GM21423 (cell line): ENCODE measurements at regions not wholly inside any gene's neighbourhood (a gene's known extent, or its start where the extent isn't known, plus 50 kb on each side); places are given as distances from the start of the nearest gene placed in this dataset.
"Not testable (repeated sequence)": the region's sequence is repeated elsewhere in the genome, so short reads cannot be mapped to it uniquely, and the experiment has no call there.

ENCODE experiments used
- ATAC-seq: cut with Tn5 transposase; IDR thresholded peaks from one replicate; pipeline ENCODE4 v1.9.1; 2021; ENCODE audit warnings: mild to moderate bottlenecking, moderate library complexity; ENCODE audit not compliant: unreplicated experiment

DNA sequence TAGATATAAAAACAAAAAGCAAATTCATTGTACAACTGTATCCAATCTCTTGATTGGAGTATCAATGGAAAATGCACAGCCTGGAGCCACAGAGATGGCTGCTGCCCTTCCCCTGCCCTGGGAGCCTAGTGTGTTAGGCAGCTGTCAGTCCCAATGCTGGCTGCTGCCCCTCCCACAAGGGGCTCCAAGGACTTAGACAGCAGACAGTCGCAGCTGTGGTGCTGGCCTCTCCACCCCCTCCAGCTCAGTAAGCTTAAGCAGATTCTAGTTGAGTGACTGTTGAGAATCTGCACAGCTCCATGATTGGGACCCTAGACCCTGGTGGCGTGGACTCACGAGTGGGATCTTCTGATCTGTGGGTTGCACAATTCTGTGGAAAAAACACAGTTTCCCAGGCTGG, 1511.2 kb downstream of the FAM181B start:
- ATAC-seq = no peak

DNA sequence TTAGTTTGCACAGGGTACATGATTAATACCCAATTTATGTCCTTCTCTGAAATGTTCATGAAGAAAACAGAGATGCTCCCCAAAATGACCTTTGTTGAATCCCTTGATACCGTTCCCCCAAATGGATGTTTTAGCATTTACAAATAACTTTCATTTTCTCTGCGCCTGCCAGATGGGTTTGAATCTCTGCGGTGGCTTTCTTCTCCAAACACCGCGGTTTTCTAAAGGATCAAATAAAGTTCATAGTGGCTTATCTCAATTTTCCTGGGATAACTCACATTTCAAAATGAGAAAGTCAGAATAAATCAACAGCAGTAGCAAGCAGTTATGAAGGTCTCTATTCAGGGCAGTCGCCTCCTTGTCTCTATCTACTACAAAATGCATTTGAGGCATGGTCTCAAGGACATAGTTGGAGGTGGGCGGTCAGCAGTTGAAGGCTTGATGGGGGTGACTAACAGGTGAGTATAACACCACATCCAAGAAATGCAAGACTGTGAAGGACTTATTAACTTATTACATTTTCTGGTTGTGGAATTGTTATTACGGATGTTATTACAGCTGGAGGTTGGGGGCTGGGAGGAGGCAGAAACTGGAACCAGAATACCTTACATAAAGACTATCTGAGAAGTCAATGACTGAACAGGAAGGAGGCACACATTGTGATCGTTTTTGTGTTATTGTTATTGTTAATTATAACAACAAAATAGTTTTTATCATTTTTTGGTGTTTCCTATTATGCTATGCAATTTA, 1513.3 kb downstream of the FAM181B start:
- ATAC-seq = no peak

DNA sequence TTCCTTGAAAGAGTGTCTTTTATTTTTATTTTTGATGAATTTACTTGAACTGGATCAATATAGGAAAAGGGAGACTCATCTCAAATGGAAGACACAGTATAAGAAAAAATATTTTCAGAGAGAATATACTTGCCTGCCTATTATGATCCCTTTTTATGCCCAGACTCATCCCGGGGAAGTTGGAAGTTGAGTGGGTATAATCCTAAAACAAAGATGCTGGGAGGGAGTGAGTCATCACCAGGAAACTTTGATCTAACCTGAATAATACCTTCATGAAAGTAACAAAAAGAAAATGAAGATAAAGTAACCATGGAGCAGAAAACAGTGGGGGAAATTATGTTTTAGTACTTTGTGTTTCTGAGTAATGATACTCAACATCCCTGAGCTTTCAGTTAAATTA, 1514.0 kb downstream of the FAM181B start:
- ATAC-seq = no peak

DNA sequence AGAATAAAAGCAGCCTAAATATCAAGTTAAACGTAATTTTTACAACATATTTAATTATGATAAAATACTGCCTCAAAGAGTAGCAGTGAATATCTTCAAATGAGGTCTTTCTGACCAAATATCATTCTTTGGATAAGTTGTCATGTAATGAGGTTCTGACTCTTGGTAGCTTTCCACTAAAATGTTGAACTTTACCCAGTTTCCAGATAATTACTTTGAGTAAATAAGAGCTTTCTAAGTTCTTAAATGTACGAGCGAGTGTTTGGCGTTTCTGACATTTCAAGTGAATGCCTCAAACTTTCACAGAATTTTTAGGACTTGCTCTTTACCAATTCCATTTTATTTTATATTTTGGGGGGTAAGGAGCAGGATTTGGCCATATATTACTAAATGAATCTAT, 1515.2 kb downstream of the FAM181B start:
- no peak for ATAC-seq

DNA sequence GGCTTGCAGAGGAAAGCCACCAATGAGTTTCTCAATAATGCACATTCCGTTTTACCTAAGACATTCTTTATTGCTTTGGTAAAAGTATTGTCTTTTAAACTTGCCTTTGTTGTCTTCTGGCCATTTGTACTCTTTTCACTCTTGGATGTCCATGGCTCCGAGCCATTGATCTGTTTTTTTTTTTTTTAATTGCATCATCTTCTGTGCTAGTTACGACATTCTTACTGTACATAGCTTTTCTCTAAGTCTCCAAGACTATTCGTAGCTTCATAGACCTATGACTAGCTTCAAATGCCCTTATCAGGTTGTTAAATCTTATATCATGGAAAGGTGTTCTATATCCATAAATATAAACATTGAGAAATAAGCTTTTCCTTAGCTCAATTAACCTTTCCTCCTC, 1522.6 kb downstream of the FAM181B start:
- no peak for ATAC-seq

DNA sequence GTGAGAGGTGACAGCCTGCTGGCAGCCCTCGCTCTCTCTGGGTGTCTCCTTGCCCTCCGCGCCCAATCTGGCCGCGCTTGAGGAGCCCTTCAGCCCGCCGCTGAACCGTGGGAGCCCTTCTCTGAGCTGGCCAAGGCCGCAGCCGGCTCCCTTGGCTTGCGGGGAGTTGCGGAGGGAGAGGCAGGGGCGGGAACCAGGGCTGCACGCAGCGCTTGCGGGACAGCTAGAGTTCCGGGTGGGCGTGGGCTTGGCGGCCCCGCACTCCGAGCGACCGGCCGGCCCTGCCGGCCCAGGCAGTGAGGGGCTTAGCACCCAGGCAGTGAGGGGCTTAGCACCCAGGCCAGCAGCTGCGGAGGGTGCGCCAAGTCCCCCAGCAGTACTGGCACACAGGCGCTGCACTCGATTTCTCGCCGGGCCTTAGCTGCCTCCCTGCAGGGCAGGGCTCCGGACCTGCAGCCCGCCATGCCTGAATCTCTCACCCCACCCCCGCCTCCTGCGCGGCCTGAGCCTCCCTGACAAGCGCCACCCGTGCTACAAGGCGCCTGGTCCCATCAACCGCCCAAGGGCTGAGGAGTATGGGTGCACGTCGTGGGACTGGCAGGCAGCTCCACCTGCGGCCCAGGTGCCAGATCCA, 1526.1 kb downstream of the FAM181B start:
- ATAC-seq = no peak

DNA sequence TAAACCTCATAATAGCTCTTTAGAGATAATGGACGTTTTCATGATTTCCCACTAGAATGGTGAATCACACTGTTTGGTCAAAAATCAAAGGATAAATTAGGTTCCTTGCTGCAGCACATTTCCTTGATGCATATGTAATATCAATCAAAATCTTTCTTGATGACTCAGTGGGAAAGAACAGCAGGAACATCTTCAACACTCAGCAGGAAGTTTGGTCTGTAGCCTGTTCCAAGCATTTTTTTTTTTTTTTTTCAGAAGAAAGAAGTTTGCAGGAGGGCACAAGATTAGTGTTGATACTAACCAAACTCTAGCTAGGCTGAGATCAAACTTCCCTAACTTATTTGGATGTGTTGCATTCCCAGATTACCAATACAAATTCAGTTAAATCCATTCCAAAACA, 1529.8 kb downstream of the FAM181B start:
- ATAC-seq = no peak

DNA sequence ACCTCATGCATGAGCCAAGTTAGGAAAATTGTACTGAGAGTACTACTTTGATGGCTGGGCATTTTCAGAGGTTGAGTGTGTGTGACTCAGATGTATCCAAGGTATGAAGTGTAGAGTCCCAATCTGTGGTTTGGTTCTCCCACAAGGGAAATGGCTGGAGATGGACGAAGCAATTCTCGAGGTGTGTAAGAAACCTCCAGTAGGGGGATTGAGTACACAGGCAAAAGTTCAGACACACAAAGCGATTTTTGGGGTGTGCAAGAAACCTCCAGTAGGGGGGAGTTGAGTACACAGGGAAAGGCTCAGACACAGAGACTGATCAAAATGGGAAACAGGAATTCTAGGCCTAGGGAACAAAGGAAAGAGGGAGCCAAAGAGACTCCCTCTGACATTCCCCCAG, 1536.3 kb downstream of the FAM181B start:
- ATAC-seq = no peak

DNA sequence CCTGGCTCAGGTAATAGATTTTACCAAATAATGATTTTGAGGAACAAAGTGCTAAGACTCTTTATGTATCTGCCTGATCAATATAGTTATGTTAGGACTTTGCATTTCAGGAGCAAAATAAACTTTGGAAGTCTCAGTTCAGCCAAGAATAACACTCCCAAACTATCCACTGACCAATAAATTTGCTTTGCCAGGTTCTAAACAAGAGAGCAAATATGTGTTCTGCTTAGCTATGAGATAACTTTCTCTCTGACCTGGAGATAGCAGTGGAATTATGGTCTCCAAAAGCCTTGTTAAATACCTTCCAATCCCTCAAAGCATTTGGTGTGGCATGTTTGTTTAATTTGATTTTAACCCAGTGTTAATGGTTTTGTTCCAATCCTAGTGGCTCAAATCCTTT, 1541.1 kb downstream of the FAM181B start:
- no peak for ATAC-seq

DNA sequence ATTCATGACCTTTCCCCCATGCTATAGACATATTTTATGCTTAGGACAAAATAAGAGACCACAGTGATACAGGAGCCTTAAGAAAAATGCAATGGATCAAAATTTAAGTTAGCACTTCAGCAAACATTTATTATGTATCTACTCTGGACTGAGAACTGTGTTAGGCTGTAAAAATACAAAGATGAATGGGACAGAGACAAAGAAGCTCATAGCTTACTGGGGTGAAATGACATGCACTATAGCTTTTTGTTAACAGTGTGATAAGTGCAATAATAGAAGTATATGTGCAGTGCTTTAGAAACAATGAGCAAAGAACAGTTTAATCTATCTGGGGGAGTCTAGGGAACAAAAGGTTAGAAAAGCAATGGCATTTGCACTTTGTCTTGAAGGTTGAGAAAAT, 1543.1 kb downstream of the FAM181B start:
- ATAC-seq = no peak

DNA sequence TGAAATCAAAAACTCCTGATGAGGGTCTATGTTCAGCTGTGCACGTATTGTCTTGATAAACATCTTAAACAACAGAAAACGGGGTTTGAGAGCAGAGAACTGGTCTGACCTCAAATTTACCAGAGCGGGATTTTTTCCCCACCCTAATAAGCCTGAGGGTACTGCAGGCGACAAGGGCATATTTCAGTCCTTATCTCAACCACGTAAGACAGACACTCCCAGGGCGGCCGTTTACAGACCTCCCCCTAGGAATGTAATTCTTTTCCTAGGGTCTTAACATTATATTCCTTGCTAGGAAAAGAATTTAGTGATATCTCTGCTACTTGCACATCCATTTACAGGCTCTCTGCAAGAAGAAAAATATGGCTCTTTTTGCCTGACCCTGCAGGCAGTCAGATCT, 1546.6 kb downstream of the FAM181B start:
- not testable (repeated sequence) for ATAC-seq

DNA sequence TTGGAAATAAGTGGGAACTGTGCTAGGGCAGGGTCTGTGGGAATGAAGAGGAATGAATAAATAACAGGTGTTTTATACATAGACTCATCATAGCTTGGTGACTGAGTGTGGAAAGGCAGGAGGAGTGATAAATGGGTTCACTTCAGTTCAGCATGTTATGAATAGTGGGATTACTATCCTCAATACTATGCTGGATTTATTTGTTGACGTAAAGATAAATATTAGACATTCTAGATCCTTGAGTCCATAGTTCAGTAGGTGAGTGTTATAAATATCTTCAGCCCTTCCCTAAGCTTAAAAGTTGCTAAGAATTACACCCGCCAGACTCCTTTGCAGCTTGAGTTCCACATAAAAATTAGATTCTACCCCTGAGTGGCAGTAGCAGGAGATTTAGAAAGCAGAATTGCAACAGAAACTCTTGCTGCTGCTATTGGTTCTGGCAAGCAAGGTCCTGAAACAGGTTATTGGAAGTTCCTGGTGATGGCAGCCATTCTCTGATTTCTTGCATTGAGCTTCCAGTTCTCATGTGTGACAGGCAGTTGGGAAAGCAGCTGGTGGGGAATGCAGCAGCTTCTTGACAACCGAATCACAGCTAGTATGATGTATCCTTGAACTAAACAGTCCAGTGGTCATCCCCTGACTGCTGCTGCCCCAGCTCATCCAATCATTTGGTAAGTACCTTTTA, 1558.9 kb downstream of the FAM181B start:
- ATAC-seq = no peak

DNA sequence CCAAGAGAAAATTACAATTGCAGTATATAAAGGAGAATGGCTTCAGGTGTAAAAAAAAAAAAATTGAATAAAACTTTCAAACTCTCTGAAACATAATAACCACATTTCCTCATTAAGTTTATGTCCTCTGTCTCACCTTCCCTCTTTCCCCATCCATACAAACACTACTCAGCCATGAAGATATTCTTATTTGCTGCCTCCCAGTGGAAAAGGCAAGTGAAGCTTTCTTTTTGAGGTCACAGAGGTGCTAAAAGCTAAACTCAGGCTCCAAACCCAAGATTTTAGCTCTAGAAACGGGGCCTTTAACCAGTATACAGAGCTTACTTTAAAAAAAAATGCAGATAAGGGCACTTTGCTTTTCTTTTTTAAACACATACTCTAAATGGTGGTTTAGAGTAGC, 1568.5 kb downstream of the FAM181B start:
- no peak for ATAC-seq

DNA sequence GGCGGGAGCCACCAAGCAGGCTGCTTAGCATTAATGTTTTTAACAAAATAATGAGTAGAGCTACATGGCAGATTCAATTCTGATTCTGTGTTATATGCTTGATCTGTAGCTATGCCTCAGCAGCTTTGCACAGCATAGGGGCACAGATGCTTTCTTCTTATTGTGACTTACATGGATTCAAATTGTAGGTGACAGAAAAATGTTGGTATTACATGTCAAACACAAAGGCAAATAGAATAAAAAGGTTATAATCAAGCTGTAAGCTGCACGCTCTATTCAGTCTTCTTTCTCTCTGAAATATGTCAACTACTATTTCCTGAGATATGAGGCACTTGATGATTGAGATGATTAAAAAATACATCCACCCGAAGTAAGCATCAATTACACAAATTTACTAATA, 1573.8 kb downstream of the FAM181B start:
- ATAC-seq = no peak

DNA sequence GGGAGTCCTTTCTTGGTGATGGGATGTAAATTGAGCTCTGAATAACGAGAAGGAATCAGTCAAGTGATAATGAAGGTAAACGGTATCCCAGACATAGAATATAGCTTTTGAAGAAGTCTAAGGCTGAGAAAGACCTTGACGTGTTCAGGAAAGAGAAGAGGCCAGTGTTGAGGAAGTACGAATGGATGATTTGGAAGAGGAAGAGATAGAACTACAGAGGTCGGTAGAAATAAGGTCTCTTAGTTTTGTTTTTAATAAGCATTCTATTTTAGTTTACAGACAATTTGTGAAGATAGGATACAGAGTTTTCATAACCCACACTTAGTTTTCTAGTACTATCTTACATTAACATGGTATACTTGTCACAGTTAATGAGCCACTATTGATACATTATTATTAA, 1598.1 kb downstream of the FAM181B start:
- no peak for ATAC-seq

DNA sequence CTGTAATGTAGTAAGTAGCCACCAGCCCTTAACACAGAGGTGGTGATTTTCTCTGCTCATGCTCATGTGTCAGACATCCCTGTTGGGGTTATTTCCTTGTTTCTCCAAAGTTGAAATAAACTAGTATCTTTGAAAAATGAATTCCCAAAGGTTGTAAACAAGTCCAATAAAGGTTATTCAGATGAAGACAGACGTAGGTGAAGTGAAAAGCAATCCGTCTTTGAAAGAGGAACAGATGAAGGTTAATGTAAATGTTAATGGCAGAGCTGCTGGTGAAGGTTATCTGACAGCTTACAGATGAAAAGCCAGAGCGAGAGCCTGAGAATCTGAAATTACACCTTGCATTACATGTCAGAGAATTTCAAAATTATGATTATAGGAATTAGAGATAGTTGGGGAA, 1604.0 kb downstream of the FAM181B start:
- no peak for ATAC-seq

DNA sequence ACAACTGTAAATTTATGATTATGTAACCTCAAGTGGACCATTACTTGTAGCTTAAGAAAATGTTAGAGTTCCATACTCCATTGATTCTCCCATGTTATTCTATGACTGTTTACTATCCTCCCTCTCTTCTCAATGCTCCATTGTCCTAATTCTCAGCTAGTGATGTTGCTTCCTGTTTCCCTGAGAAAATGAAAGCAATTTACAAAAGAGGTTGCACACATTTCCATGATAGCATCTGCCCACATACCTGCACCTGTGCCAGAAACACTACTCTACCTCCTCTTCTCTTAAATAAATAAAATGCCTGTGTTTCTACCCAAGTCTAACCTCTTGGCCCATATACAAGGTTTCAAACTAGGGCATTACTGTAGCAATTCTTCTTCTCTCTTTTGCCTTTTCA, 1620.9 kb downstream of the FAM181B start:
- ATAC-seq = no peak

DNA sequence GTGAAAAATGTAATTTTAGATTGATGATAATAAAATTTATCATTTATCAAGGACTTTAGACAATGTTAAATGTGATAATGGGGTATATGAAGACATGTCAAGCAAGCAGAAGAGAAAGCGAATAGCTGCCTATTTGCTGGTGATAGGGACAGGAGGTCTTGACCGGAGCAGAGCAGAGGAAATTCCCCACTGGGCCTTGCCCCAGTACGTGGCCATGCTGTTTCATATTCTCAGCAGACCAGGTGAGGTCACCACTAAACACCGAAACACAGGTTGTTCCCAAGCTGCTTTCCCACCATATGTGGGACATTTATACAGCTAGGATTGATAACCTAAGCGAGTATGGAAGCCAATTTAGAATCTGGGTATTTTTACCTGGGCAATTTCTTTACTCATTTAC, 1629.6 kb downstream of the FAM181B start:
- no peak for ATAC-seq

DNA sequence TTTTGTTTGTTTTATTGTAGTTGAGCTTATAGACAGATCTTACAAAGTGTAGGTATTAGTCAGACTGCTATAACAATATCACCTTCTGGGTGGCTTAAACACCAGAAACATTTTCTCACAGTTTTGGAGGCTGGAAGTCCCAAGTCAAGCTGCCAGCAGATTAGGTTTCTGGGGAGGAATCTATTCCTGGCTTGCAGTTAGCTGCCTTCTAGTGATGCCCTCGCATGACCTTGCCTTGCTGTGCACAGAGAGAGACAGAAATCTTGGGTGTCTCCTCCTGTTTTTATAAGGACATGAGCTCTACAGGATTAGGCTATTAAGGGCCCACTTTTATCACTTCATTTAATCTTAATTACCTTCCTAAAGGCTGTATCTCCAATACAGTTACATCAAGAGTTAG, 1635.2 kb downstream of the FAM181B start:
- ATAC-seq = no peak

DNA sequence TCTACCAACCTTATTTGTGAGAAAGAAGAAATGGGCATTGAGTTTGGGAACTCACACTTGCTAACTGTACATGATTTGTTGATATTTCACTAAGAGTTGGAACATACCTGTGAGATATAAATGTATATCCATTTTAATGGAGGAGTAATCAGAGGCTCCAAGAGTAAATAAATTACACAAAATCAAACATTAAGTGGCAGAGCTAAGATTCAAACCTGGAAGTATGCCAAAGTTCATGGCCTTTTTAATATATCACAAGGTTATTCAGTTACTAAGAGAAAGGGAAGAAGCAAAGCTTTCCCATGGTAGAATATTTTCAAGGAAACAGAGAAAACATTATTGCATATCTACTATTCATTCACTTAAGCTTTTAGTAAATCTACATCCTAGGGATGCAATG, 1641.1 kb downstream of the FAM181B start:
- no peak for ATAC-seq

DNA sequence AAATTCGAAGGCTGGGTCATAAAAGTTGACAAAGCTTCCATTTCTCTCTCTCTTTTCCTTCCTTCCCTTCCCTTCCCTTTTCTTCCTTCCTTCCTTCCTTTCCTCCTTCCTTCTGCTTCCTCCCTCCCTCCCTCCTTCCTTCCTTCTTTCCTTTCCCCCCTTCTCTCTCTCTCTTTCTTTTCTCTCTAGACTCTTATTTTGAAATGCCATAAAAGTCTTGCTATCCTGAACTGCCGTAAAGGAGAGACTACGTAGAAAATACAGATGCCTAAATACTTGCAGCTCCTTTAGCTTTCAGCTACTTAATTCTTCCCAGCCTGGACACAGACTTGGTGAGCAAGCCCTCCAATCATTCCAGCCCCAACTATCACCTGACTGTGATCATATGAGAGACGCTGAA, 1644.4 kb downstream of the FAM181B start:
- no peak for ATAC-seq

DNA sequence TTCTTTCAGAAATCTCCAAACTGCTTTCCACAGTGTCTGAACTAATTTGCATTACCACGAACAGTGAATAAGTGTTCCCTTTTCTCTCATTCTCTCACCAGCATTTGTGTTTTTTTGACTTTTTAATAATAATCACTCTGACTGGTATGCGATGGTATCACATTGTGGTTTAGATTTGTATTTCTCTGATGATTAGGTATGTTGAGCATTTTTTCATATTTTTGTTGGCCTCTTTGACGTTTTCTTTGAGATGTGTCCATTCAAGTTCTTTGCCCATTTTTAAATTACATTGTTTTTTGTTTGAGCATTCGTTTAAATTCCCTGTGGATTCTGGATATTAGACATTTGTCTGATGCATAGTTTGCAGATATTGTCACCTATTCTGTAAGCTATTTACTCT, 1639.6 kb upstream of the TENM4 start:
- ATAC-seq = no peak
